SU-DHL-6 (cell line): ENCODE measurements at regions not wholly inside any gene's neighbourhood (a gene's known extent, or its start where the extent isn't known, plus 50 kb on each side); places are given as distances from the start of the nearest gene placed in this dataset.

Experiments used
- H2AFZ ChIP-seq: fragments of 200-600 bp; sonication (generic); 2 replicates; pipeline ENCODE4 v1.6.1; 2014; ENCODE audit warnings: low read depth, mild to moderate bottlenecking, moderate library complexity, mixed read lengths, antibody characterized with exemption, low read length; ENCODE audit not compliant: severe bottlenecking
- H3F3A ChIP-seq: fragments of 200-600 bp; shearing (Covaris generic); 2 replicates; pipeline ENCODE4 v1.6.0; 2016; ENCODE audit warnings: antibody characterized with exemption, mild to moderate bottlenecking; ENCODE audit not compliant: insufficient read depth
- H3K27ac ChIP-seq: fragments of 200-600 bp; sonication (generic); 2 replicates; pipeline ENCODE4 v1.5.1; 2016; ENCODE audit warnings: low read depth, mild to moderate bottlenecking, low read length, moderate library complexity, mixed read lengths
- H3K27me3 ChIP-seq: fragments of 200-600 bp; sonication (generic), shearing (Covaris generic); 2 replicates; pipeline ENCODE4 v1.6.0; 2014; ENCODE audit warnings: mild to moderate bottlenecking, low read length
- H3K36me3 ChIP-seq: fragments of 200-600 bp; sonication (generic); 2 replicates; pipeline ENCODE4 v1.6.1; 2014; ENCODE audit warnings: mild to moderate bottlenecking, low read length, mixed read lengths
- H3K4me2 ChIP-seq: fragments of 300-600, 200-600 bp; shearing (Covaris generic), sonication (generic); 2 replicates; pipeline ENCODE4 v1.6.0; 2014; ENCODE audit warnings: low read length, low read depth, mild to moderate bottlenecking; ENCODE audit not compliant: poor library complexity, severe bottlenecking
- H3K4me3 ChIP-seq: fragments of 200-600 bp; sonication (generic); 2 replicates; pipeline ENCODE4 v1.5.1; 2014; ENCODE audit warnings: antibody characterized with exemption, low read length, mild to moderate bottlenecking, mixed read lengths; ENCODE audit not compliant: insufficient read depth, poor library complexity, severe bottlenecking
- H3K79me2 ChIP-seq: fragments of 200-600 bp; sonication (generic); 2 replicates; pipeline ENCODE4 v1.6.1; 2014; ENCODE audit warnings: mild to moderate bottlenecking, low read length, moderate library complexity; ENCODE audit not compliant: insufficient read depth
- H3K9ac ChIP-seq: fragments of 200-600 bp; sonication (generic); 2 replicates; pipeline ENCODE4 v1.7.0; 2014; ENCODE audit warnings: mild to moderate bottlenecking, low read length
- H3K9me2 ChIP-seq: fragments of 200-600 bp; sonication (generic); replicated peaks from 2 replicates; pipeline ENCODE4 v1.6.1; 2014; ENCODE audit warnings: low read length; ENCODE audit not compliant: insufficient read depth
- H3K9me3 ChIP-seq: fragments of 200-600 bp; sonication (generic); 2 replicates; pipeline ENCODE4 v1.6.1; 2014; ENCODE audit warnings: low read length, mixed read lengths; ENCODE audit not compliant: insufficient read depth
- H4K20me1 ChIP-seq: fragments of 200-600 bp; sonication (generic); 2 replicates; pipeline ENCODE4 v1.6.1; 2014; ENCODE audit warnings: low read depth, mild to moderate bottlenecking, antibody characterized with exemption, low read length, moderate library complexity, mixed read lengths
- CTCF ChIP-seq: fragments of 200-600 bp; sonication (generic); IDR thresholded peaks from one replicate; pipeline ENCODE4 v1.5.1; 2017; ENCODE audit warnings: antibody characterized with exemption, mild to moderate bottlenecking, low read length, moderate library complexity; ENCODE audit not compliant: insufficient read depth, poor library complexity, severe bottlenecking
- EZH2phosphoT487 ChIP-seq: fragments of 200-600 bp; sonication (generic), shearing (Covaris generic); conservative IDR thresholded peaks from 2 replicates; pipeline ENCODE4 v1.6.1; 2018; ENCODE audit warnings: mild to moderate bottlenecking, antibody characterized with exemption, low read length, moderate library complexity, mixed read lengths

GRCh38 chr3:153731071-153731470 is 390.1 kb upstream of the ARHGEF26 start:
- no peaks in the 10 kb centered on the region for H3K27me3 ChIP-seq
- H4K20me1 ChIP-seq, result no peaks in the 10 kb centered on the region
- H3K9ac ChIP-seq, result no peak overlapping the region
- H3F3A ChIP-seq, result no peaks in the 10 kb centered on the region; the same call in 1 of the 2 replicates
- no peak overlapping the region for H3K27ac ChIP-seq
- no peaks in the 10 kb centered on the region for H3K9me3 ChIP-seq
- no peak overlapping the region for H3K4me3 ChIP-seq
- no peak overlapping the region for H2AFZ ChIP-seq
- no peak overlapping the region for H3K4me2 ChIP-seq
- peaks cover 40% of the 10 kb centered on the region for H3K36me3 ChIP-seq
- no peak for TF ChIP-seq CTCF
- TF ChIP-seq EZH2phosphoT487, result no peak
- H3K9me2 ChIP-seq, result no peaks in the 10 kb centered on the region
- H3K79me2 ChIP-seq, result peaks cover 61% of the 10 kb centered on the region

DNA sequence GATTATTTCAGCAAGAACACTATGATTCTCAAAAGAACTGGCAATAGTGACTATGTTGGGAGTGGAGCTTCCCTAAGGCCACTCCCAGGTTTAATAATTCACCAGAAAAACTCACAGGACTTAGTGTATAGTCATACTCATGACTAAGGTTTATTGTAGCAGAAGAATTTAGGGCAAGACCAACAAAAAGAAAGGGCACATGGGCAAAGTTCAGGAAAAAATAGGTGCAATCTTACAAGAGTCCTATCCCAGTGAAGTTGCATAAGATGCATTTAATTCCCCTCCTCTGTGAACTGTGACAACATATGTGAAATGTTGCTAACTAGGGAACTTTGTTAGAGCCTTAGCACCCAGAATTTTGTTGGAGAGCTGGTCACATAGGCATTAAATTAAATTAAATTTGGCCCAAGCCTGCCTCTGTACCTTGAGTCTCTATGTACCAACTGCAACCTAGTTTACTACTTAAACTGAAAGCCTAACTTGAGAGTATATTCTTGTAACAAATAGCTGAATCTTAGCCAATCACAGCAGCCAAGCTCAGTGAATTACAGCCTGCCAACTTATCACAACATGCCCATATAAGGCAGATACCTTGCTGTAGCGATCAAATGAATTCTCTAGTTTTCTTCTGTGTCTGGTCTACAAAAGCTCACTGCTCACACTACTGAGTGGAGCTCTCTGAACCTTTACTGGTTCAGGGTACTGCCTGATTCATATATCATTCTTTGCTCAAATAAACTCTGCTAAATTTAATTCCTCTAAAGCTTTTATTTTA is 386.2 kb upstream of the ARHGEF26 start:
- H2AFZ ChIP-seq, result no peak overlapping the region
- peaks cover 86% of the 10 kb centered on the region for H3K79me2 ChIP-seq
- no peak overlapping the region for H3K4me2 ChIP-seq
- TF ChIP-seq CTCF (no peak), EZH2phosphoT487 (no peak)
- H4K20me1 ChIP-seq, result no peaks in the 10 kb centered on the region
- no peaks in the 10 kb centered on the region for H3K9me3 ChIP-seq
- no peaks in the 10 kb centered on the region for H3K9me2 ChIP-seq
- H3K27me3 ChIP-seq, result no peaks in the 10 kb centered on the region
- H3K9ac ChIP-seq, result no peak overlapping the region
- H3F3A ChIP-seq, result no peaks in the 10 kb centered on the region
- no peak overlapping the region for H3K27ac ChIP-seq
- no peak overlapping the region for H3K4me3 ChIP-seq
- peaks cover 24% of the 10 kb centered on the region for H3K36me3 ChIP-seq

DNA sequence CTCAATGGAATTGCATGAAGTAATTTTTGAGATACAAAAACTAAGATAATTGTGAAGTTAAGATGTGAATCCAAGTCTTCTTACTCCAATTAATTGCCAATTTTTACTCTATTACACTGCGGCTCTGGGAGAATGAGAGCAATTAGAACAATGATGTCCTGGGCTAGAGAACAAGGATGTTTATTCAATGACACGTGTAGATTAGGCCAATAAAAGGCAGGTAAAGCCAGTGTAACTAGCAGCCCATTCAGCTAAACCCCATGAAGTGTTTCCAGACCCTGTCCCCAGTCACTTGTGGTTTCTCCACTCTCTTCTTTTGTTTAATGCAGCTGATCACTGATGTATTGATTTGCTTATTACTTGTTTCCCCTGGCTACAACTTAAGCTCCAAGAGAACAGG is 381.1 kb upstream of the ARHGEF26 start:
- no peaks in the 10 kb centered on the region for H3K9me3 ChIP-seq
- H3K9me2 ChIP-seq, result no peaks in the 10 kb centered on the region
- H4K20me1 ChIP-seq, result no peaks in the 10 kb centered on the region
- peaks cover 95% of the 10 kb centered on the region for H3K79me2 ChIP-seq
- no peak overlapping the region for H3K4me3 ChIP-seq
- H2AFZ ChIP-seq, result no peak overlapping the region
- no peak overlapping the region for H3K27ac ChIP-seq
- TF ChIP-seq CTCF (no peak), EZH2phosphoT487 (no peak)
- peaks cover 29% of the 10 kb centered on the region for H3K36me3 ChIP-seq
- no peaks in the 10 kb centered on the region for H3K27me3 ChIP-seq
- no peak overlapping the region for H3K9ac ChIP-seq
- no peaks in the 10 kb centered on the region for H3F3A ChIP-seq
- H3K4me2 ChIP-seq, result no peak overlapping the region
